ENCODE measurements at regions not wholly inside any gene's neighbourhood (a gene's known extent, or its start where the extent isn't known, plus 50 kb on each side); places are given as distances from the start of the nearest gene placed in this dataset.

- TF ChIP-seq ATF6 (CRISPR knock-in tag; IDR thresholded peaks at IDR 0.05) (peak; percentile 91), ARID3B (CRISPR knock-in tag; IDR thresholded peaks at IDR 0.05; ENCODE audit: borderline replicate concordance) (no peak), CGGBP1 (CRISPR knock-in tag; IDR thresholded peaks at IDR 0.05) (no peak), BRF1 (IDR thresholded peaks at IDR 0.05; ENCODE audit: borderline replicate concordance, extremely low read depth, insufficient read length) (no peak), ZEB2 (IDR thresholded peaks at IDR 0.05) (peak; percentile 57; the same call in 1 of the 2 replicates), ZNF408 (CRISPR knock-in tag; IDR thresholded peaks at IDR 0.05; ENCODE audit: low read depth) (no peak), ZNF668 (CRISPR knock-in tag; IDR thresholded peaks at IDR 0.05) (no peak), ZNF253 (CRISPR knock-in tag; conservative IDR thresholded peaks at IDR 0.05) (no peak), MTF1 (CRISPR knock-in tag; IDR thresholded peaks at IDR 0.05; ENCODE audit: borderline replicate concordance) (no peak), POLR3A (IDR thresholded peaks at IDR 0.05; ENCODE audit: borderline replicate concordance, extremely low read depth, insufficient read depth, insufficient read length) (no peak), PKNOX1 (IDR thresholded peaks at IDR 0.05) (peak; percentile 69), CHD2 (IDR thresholded peaks at IDR 0.05; ENCODE audit: low read depth, low read length) (no peak), HOXB6 (CRISPR knock-in tag; IDR thresholded peaks at IDR 0.05; ENCODE audit: borderline replicate concordance) (no peak), HBP1 (CRISPR knock-in tag; IDR thresholded peaks at IDR 0.05) (peak; percentile 69), TGIF2 (CRISPR knock-in tag; IDR thresholded peaks at IDR 0.05) (no peak; the same call in 1 of the 2 replicates), HNRNPH1 (optimal IDR thresholded peaks at IDR 0.05; ENCODE audit: low read depth, low read length) (no peak), CREM (IDR thresholded peaks at IDR 0.05; ENCODE audit: low read depth) (peak; percentile 86), BRCA1 (IDR thresholded peaks at IDR 0.05) (no peak), BRCA1 (CRISPR knock-in tag; IDR thresholded peaks at IDR 0.05) (no peak)
- TF ChIP-seq, protein P1, sequence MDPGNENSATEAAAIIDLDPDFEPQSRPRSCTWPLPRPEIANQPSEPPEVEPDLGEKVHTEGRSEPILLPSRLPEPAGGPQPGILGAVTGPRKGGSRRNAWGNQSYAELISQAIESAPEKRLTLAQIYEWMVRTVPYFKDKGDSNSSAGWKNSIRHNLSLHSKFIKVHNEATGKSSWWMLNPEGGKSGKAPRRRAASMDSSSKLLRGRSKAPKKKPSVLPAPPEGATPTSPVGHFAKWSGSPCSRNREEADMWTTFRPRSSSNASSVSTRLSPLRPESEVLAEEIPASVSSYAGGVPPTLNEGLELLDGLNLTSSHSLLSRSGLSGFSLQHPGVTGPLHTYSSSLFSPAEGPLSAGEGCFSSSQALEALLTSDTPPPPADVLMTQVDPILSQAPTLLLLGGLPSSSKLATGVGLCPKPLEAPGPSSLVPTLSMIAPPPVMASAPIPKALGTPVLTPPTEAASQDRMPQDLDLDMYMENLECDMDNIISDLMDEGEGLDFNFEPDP (CRISPR knock-in tag; IDR thresholded peaks at IDR 0.05): no peak
Measured at GRCh38 chr4:38529189-38530115, 134.5 kb upstream of the KLF3 start (continued).

All from K562 (cell line).